ENCODE measurements at regions not wholly inside any gene's neighbourhood (a gene's known extent, or its start where the extent isn't known, plus 50 kb on each side); places are given as distances from the start of the nearest gene placed in this dataset.
"Not testable (repeated sequence)": the region's sequence is repeated elsewhere in the genome, so short reads cannot be mapped to it uniquely, and the experiment has no call there.

- TF ChIP-seq, protein P1, sequence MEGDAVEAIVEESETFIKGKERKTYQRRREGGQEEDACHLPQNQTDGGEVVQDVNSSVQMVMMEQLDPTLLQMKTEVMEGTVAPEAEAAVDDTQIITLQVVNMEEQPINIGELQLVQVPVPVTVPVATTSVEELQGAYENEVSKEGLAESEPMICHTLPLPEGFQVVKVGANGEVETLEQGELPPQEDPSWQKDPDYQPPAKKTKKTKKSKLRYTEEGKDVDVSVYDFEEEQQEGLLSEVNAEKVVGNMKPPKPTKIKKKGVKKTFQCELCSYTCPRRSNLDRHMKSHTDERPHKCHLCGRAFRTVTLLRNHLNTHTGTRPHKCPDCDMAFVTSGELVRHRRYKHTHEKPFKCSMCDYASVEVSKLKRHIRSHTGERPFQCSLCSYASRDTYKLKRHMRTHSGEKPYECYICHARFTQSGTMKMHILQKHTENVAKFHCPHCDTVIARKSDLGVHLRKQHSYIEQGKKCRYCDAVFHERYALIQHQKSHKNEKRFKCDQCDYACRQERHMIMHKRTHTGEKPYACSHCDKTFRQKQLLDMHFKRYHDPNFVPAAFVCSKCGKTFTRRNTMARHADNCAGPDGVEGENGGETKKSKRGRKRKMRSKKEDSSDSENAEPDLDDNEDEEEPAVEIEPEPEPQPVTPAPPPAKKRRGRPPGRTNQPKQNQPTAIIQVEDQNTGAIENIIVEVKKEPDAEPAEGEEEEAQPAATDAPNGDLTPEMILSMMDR (IDR thresholded peaks at IDR 0.05) = no peak
- TF ChIP-seq POLR2A (IDR thresholded peaks at IDR 0.05) = no peak
- Histone ChIP-seq H3K9me3 (no peaks in the 10 kb centered on the region), H3K4me1 (no peaks in the 10 kb centered on the region), H3K27me3 (no peaks in the 10 kb centered on the region), H3K27ac (no peak overlapping the region), H3K36me3 (no peaks in the 10 kb centered on the region), H3K4me3 (no peak overlapping the region)
- intact Hi-C loops (cut with DNase I; ENCODE audit: low total_unique reads) = loop anchor here (5.0 kb wide), 1 partner anchor 1168 kb away; no protein-coding TSS in a partner anchor
- no peak for DNase-seq
These were observed 497.8 kb downstream of the PREX1 start for GRCh38 chr20:48329676-48330664.

DNA sequence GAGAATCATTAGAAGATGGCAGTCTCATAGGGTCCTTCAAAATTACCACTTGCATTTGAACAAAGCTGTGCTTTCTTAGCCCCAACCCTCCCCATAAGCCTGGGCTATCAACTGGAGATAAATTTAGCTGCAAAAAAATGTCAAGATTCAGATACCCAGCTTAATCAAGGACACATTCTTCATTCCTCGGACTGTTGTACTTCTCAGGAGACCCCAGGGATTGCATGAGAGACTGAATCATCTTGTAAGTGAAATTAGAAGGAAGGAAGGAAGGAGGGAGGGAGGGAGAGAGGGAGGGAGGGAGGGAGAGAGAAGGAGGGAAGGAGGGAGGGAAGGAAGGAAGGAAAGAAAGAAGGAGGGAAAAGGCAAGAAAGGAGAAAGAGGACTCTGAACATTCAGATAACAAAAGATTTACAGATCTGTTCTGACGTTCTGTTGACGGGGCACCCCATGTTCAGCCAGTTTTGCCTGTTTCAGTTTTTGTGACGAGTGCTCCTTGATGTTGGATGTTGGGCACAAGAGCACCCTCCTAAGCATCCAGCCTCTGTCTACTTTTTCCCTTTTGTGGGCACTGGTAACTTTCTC is 498.7 kb downstream of the PREX1 start:
- no peak for DNase-seq
- Histone ChIP-seq H3K27me3 (no peaks in the 10 kb centered on the region), H3K9me3 (no peaks in the 10 kb centered on the region), H3K4me1 (no peaks in the 10 kb centered on the region), H3K27ac (no peak overlapping the region), H3K36me3 (no peaks in the 10 kb centered on the region), H3K4me3 (no peak overlapping the region)
- intact Hi-C loops (cut with DNase I; ENCODE audit: low total_unique reads) = no loop called here
- no peak for TF ChIP-seq POLR2A (IDR thresholded peaks at IDR 0.05)
- TF ChIP-seq, protein P1 (IDR thresholded peaks at IDR 0.05) = no peak

DNA sequence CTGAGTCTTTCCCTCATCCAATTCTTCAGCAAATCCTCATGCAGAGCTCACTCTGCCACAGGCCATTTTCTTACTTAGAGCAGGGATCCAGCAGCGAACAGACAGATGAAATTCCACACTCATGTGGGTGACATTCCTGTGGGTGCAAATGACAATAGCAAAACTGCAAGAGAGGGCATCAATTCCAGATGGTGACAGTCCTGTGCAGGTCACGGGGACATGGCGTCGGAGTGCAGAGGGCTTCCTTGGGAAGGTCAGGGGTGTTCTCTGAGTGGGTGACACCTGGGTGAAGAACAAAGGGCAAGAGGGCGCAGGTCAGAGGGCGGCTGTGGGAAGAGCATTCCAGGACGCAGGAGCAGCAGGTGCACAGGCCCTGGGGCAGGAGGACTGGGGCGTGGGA is 500.0 kb downstream of the PREX1 start:
- intact Hi-C loops (cut with DNase I; ENCODE audit: low total_unique reads); H3K4me1 ChIP-seq; H3K27ac ChIP-seq; H3K9me3 ChIP-seq; H3K27me3 ChIP-seq; H3K4me3 ChIP-seq; DNase-seq; H3K36me3 ChIP-seq: not testable (repeated sequence)

DNA sequence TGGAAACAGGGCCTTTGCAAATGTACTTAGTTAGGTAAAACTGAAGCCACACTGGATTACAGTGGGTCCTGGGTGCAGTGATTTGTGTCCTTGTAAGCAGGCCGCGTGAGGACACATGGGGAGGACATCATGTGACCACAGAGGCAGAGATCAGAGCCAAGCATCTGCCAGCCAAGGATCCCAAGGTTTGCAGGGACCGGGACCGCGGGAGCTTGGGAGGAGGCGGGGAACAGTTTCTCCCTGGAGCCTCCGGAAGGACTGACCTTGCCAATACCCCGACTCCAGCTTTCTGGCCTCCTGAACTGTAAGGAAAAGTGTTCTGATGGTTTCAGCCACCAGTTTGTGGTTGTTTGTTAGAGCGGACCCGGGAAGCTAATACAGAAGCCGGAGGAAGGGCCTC is 500.9 kb downstream of the PREX1 start:
- Histone ChIP-seq H3K36me3 (no peaks in the 10 kb centered on the region), H3K27me3 (no peaks in the 10 kb centered on the region), H3K4me1 (no peaks in the 10 kb centered on the region), H3K4me3 (no peak overlapping the region), H3K9me3 (no peaks in the 10 kb centered on the region), H3K27ac (no peak overlapping the region)
- intact Hi-C loops (cut with DNase I; ENCODE audit: low total_unique reads) = no loop called here
- TF ChIP-seq POLR2A (IDR thresholded peaks at IDR 0.05) = no peak
- TF ChIP-seq, protein P1 (IDR thresholded peaks at IDR 0.05) = no peak
- DNase-seq = peak in 1 of 2 donors; percentile 32

- H3K27me3 ChIP-seq = no peaks in the 10 kb centered on the region
- no peak overlapping the region for H3K4me3 ChIP-seq
- H3K36me3 ChIP-seq = no peaks in the 10 kb centered on the region
- no peaks in the 10 kb centered on the region for H3K4me1 ChIP-seq
- TF ChIP-seq, protein P1 (IDR thresholded peaks at IDR 0.05) = no peak
- no peak for TF ChIP-seq POLR2A (IDR thresholded peaks at IDR 0.05)
- no peaks in the 10 kb centered on the region for H3K9me3 ChIP-seq
- H3K27ac ChIP-seq = no peak overlapping the region
- DNase-seq = no peak
- intact Hi-C loops (cut with DNase I; ENCODE audit: low total_unique reads) = no loop called here
These were observed 501.4 kb downstream of the PREX1 start for GRCh38 chr20:48326434-48326691.
